GM21367 (cell line): ENCODE measurements at regions not wholly inside any gene's neighbourhood (a gene's known extent, or its start where the extent isn't known, plus 50 kb on each side); places are given as distances from the start of the nearest gene placed in this dataset.
"Not testable (repeated sequence)": the region's sequence is repeated elsewhere in the genome, so short reads cannot be mapped to it uniquely, and the experiment has no call there.

Experiments
- ATAC-seq: cut with Tn5 transposase; IDR thresholded peaks from one replicate; pipeline ENCODE4 v1.9.1; 2021; ENCODE audit not compliant: unreplicated experiment

- ATAC-seq: no peak
Observed at GRCh38 chr2:53216805-53217204, 550.8 kb upstream of the CHAC2 start.

- ATAC-seq: no peak
Observed at GRCh38 chr2:53212576-53212975, 555.0 kb upstream of the CHAC2 start.

GRCh38 chr2:53211201-53211774 is 556.3 kb upstream of the CHAC2 start:
- no peak for ATAC-seq

GRCh38 chr2:53210538-53210937 is 557.1 kb upstream of the CHAC2 start:
- ATAC-seq: no peak

- ATAC-seq: no peak
Observed at GRCh38 chr2:53209679-53210458, 557.7 kb upstream of the CHAC2 start.

- no peak for ATAC-seq
Observed at GRCh38 chr2:53208815-53209214, 558.8 kb upstream of the CHAC2 start.

- ATAC-seq: not testable (repeated sequence)
Observed at GRCh38 chr2:53206226-53206625, 561.4 kb upstream of the CHAC2 start.

GRCh38 chr2:53202063-53202462 is 565.5 kb upstream of the CHAC2 start:
- no peak for ATAC-seq

- no peak for ATAC-seq
Observed at GRCh38 chr2:53200072-53200471, 567.5 kb upstream of the CHAC2 start.

GRCh38 chr2:53188851-53189510 is 578.6 kb upstream of the CHAC2 start:
- no peak for ATAC-seq

GRCh38 chr2:53183581-53183980 is 584.0 kb upstream of the CHAC2 start:
- no peak for ATAC-seq

- no peak for ATAC-seq
Observed at GRCh38 chr2:53182601-53183000, 585.0 kb upstream of the CHAC2 start.

- no peak for ATAC-seq
Observed at GRCh38 chr2:53181759-53182158, 585.8 kb upstream of the CHAC2 start.

GRCh38 chr2:53177327-53177726 is 590.3 kb upstream of the CHAC2 start:
- no peak for ATAC-seq

- ATAC-seq: no peak
Observed at GRCh38 chr2:53174539-53174938, 593.1 kb upstream of the CHAC2 start.

- no peak for ATAC-seq
Observed at GRCh38 chr2:53173698-53174455, 593.7 kb upstream of the CHAC2 start.

GRCh38 chr2:53173091-53173490 is 594.5 kb upstream of the CHAC2 start:
- ATAC-seq: no peak

GRCh38 chr2:53170466-53170865 is 597.1 kb upstream of the CHAC2 start:
- ATAC-seq: no peak

- no peak for ATAC-seq
Observed at GRCh38 chr2:53167227-53167626, 600.4 kb upstream of the CHAC2 start.

GRCh38 chr2:53150146-53150545 is 617.5 kb upstream of the CHAC2 start:
- ATAC-seq: no peak

GRCh38 chr2:53148221-53148620 is 619.4 kb upstream of the CHAC2 start:
- ATAC-seq: no peak

- no peak for ATAC-seq
Observed at GRCh38 chr2:53131416-53131815, 636.2 kb upstream of the CHAC2 start.
